ENCODE measurements at regions not wholly inside any gene's neighbourhood (a gene's known extent, or its start where the extent isn't known, plus 50 kb on each side); places are given as distances from the start of the nearest gene placed in this dataset.

DNA sequence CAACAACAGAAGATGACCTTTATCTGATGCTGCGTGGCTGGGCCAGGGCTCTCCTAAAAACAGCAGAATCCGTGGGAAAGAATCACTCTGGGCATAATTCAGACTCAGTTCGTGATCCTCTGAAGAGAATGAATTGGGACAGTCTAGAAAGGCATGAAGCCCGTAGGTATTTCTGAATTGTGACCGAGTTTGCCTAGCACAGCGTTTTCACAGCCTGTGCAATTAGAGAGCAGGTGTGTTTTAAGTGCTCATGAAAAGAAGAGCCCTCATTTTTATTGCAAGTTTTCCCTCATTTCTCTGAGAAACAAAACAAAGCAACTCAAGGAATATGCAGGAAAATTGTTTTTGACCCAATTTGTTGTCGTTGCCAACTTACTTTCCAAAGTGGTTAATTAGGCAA lies 366.2 kb downstream of the WDR11 start:
- H3K9me3 ChIP-seq (ENCODE audit: low read length), result no peaks in the 10 kb centered on the region
- H3K36me3 ChIP-seq (ENCODE audit: insufficient read depth, low read length), result no peaks in the 10 kb centered on the region
- H3K9me2 ChIP-seq (ENCODE audit: low read depth, low read length), result no peaks in the 10 kb centered on the region
- H3K9ac ChIP-seq (ENCODE audit: low read length), result no peak overlapping the region
- H3K4me1 ChIP-seq (ENCODE audit: insufficient read depth, low read length, severe bottlenecking), result no peaks in the 10 kb centered on the region
- H2AFZ ChIP-seq (ENCODE audit: low read length), result no peak overlapping the region
- H3K79me2 ChIP-seq (ENCODE audit: insufficient read depth, low read length), result no peaks in the 10 kb centered on the region
- TF ChIP-seq EZH2 (IDR thresholded peaks at IDR 0.05; ENCODE audit: borderline replicate concordance, low read length), result no peak
- TF ChIP-seq, protein P1, sequence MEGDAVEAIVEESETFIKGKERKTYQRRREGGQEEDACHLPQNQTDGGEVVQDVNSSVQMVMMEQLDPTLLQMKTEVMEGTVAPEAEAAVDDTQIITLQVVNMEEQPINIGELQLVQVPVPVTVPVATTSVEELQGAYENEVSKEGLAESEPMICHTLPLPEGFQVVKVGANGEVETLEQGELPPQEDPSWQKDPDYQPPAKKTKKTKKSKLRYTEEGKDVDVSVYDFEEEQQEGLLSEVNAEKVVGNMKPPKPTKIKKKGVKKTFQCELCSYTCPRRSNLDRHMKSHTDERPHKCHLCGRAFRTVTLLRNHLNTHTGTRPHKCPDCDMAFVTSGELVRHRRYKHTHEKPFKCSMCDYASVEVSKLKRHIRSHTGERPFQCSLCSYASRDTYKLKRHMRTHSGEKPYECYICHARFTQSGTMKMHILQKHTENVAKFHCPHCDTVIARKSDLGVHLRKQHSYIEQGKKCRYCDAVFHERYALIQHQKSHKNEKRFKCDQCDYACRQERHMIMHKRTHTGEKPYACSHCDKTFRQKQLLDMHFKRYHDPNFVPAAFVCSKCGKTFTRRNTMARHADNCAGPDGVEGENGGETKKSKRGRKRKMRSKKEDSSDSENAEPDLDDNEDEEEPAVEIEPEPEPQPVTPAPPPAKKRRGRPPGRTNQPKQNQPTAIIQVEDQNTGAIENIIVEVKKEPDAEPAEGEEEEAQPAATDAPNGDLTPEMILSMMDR (IDR thresholded peaks at IDR 0.05; ENCODE audit: low read length), result no peak
- no peak overlapping the region for H3K27ac ChIP-seq (ENCODE audit: low read depth, low read length, poor library complexity, severe bottlenecking)
- no peaks in the 10 kb centered on the region for H4K20me1 ChIP-seq (ENCODE audit: insufficient read depth, low read length)
- H3K4me3 ChIP-seq (ENCODE audit: low read depth, low read length, poor library complexity, severe bottlenecking), result no peak overlapping the region
- no peaks in the 10 kb centered on the region for H3F3A ChIP-seq (ENCODE audit: insufficient read depth, low read length)
- H3K27me3 ChIP-seq (ENCODE audit: insufficient read depth, low read length), result no peaks in the 10 kb centered on the region
- H3K4me2 ChIP-seq (ENCODE audit: low read length), result no peak overlapping the region

DNA sequence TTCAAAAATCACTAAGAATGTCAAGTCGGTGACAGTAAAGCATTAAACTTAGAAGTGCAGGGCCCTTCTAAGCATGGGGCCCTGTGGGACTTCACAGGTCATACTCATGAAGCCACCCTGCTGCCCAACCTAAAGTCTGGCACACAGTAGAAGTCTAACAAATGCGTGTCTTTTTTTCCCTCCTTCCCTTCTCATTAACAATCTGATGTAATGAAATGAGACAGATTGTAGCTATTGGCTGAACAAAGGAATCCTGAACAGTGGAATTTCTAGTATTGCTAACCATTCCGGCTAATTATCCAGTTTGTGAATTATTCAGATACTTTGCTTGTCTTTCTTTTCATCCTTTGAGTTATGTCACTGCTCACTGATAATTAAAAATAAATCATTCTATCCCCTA lies 369.9 kb downstream of the WDR11 start:
- Histone ChIP-seq H3K4me3 (ENCODE audit: low read depth, low read length, poor library complexity, severe bottlenecking) (no peak overlapping the region), H4K20me1 (ENCODE audit: insufficient read depth, low read length) (no peaks in the 10 kb centered on the region), H3K4me1 (ENCODE audit: insufficient read depth, low read length, severe bottlenecking) (no peaks in the 10 kb centered on the region), H3K27me3 (ENCODE audit: insufficient read depth, low read length) (no peaks in the 10 kb centered on the region), H3K9me3 (ENCODE audit: low read length) (no peaks in the 10 kb centered on the region), H3F3A (ENCODE audit: insufficient read depth, low read length) (no peaks in the 10 kb centered on the region), H3K9ac (ENCODE audit: low read length) (no peak overlapping the region), H2AFZ (ENCODE audit: low read length) (no peak overlapping the region), H3K9me2 (ENCODE audit: low read depth, low read length) (no peaks in the 10 kb centered on the region), H3K79me2 (ENCODE audit: insufficient read depth, low read length) (no peaks in the 10 kb centered on the region), H3K27ac (ENCODE audit: low read depth, low read length, poor library complexity, severe bottlenecking) (no peak overlapping the region), H3K4me2 (ENCODE audit: low read length) (no peak overlapping the region), H3K36me3 (ENCODE audit: insufficient read depth, low read length) (no peaks in the 10 kb centered on the region)
- no peak for TF ChIP-seq EZH2 (IDR thresholded peaks at IDR 0.05; ENCODE audit: borderline replicate concordance, low read length)
- TF ChIP-seq, protein P1 (IDR thresholded peaks at IDR 0.05; ENCODE audit: low read length), result no peak

DNA sequence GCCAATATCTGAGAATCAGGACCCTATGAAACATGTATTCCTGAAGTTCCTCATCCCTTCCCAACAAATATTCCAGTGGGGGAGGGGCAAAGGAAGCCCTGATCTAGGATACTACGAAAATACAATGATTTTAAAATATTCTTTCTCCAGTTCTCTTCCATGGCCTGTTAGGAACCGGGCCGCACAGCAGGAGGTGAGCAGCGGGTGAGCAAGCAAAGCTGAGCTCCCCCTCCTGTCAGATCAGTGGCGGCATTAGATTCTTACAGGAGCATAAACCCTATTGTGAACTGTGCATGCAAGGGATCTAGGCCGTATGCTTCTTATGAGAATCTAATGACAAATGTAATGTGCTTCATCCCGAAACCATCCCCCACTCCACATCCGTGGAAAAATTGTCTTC lies 370.8 kb downstream of the WDR11 start:
- Histone ChIP-seq H3K36me3 (ENCODE audit: insufficient read depth, low read length) (no peaks in the 10 kb centered on the region), H2AFZ (ENCODE audit: low read length) (no peak overlapping the region), H3K9ac (ENCODE audit: low read length) (no peak overlapping the region), H3K79me2 (ENCODE audit: insufficient read depth, low read length) (no peaks in the 10 kb centered on the region), H3K4me3 (ENCODE audit: low read depth, low read length, poor library complexity, severe bottlenecking) (no peak overlapping the region), H3K9me2 (ENCODE audit: low read depth, low read length) (no peaks in the 10 kb centered on the region), H3K27ac (ENCODE audit: low read depth, low read length, poor library complexity, severe bottlenecking) (no peak overlapping the region), H4K20me1 (ENCODE audit: insufficient read depth, low read length) (no peaks in the 10 kb centered on the region), H3F3A (ENCODE audit: insufficient read depth, low read length) (no peaks in the 10 kb centered on the region), H3K4me1 (ENCODE audit: insufficient read depth, low read length, severe bottlenecking) (no peaks in the 10 kb centered on the region), H3K4me2 (ENCODE audit: low read length) (no peak overlapping the region), H3K27me3 (ENCODE audit: insufficient read depth, low read length) (no peaks in the 10 kb centered on the region), H3K9me3 (ENCODE audit: low read length) (no peaks in the 10 kb centered on the region)
- no peak for TF ChIP-seq EZH2 (IDR thresholded peaks at IDR 0.05; ENCODE audit: borderline replicate concordance, low read length)
- TF ChIP-seq, protein P1 (IDR thresholded peaks at IDR 0.05; ENCODE audit: low read length), result no peak
